Erythroblast (primary cell): ENCODE measurements at regions not wholly inside any gene's neighbourhood (a gene's known extent, or its start where the extent isn't known, plus 50 kb on each side); places are given as distances from the start of the nearest gene placed in this dataset.

Experiments
- GATA1 ChIP-seq: IDR thresholded peaks from 2 replicates; pipeline ENCODE4 v1.6.1; 2011; ENCODE audit warnings: low read depth, mild to moderate bottlenecking, control low read depth, low read length, moderate library complexity
- POLR2A ChIP-seq: IDR thresholded peaks from 2 replicates; pipeline ENCODE4 v1.6.1; 2011; ENCODE audit warnings: mild to moderate bottlenecking, low read length

GRCh38 chr11:113555071-113555619 lies 79.9 kb upstream of the DRD2 start:
- TF ChIP-seq POLR2A: no peak
- no peak for TF ChIP-seq GATA1
